AML-193 (cell line): ENCODE measurements at regions not wholly inside any gene's neighbourhood (a gene's known extent, or its start where the extent isn't known, plus 50 kb on each side); places are given as distances from the start of the nearest gene placed in this dataset.
"Not testable (repeated sequence)": the region's sequence is repeated elsewhere in the genome, so short reads cannot be mapped to it uniquely, and the experiment has no call there.

Source experiments
- DNase-seq, 2 experiments: peaks; one replicate each; lab custom pipeline; 2025; lab: John Stamatoyannopoulos, UW

DNA sequence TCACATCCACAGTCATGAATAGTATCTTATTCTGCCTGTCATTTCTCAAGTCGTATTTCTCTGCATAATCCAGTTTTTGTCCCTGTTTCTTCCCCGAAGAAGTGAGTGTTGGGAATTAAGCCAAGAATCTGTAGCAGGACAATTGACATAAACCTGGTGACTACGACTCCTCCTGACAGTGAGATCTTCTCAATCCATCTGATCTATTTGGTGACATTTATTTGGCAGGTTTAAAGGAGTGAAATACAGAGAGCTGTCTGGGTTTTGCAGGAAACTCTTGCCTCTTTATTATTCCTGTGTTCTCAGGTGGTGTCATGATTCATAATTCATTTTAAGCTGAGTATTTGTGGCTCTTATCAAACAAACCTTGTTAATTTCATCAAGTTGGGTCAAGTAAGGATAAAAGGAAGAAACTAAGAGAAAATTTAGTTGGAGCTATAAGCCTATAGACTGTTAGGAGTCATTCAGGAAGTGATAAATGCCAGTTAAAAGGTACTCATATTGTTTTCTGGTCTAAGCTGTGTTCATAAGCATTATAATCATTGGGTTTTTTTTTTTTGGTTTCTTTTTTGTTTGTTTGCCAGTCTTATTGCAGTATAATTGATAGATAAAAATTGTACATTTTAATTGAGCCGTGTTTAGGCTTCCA, 95.9 kb upstream of the PCSK1 start:
- no peak for DNase-seq

DNA sequence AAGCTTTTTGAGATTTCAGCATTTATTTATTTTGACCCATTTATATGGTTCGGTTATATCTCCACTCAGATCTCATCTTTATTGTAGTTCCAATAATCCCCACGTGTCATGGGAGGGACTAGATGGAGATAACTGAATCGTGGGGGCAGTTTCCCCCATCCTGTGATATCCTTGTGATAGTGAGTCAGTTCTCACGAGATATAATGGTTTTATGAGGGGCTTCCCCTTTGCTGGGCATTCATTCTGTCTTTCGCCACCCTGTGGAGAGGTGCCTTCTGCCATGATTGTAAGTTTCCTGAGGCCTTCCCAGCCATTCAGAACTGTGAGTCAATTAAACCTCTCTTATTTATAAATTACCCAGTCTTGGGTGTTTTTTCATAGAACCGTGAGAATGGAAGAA, 96.5 kb upstream of the PCSK1 start:
- DNase-seq, result no peak

- no peak for DNase-seq
Measured at GRCh38 chr5:96530901-96531300, 97.9 kb upstream of the PCSK1 start.

DNA sequence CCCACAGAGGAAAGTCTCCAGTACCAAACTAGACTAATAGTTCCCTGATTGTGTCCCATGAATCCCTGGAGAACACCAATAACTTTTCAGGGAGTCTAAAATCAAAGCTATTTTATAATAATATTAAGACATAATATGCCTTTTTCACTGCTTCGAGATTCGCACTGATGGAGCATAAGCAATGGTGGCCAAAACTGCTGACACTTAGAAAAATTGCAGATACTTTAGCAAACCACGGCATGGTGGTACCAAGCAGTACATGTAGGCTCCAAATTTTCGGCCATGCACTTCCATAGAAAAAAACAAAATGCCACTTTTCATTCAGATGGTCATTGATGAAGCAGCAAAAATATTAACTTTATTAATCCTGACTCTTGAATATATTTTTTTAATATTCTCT, 100.3 kb upstream of the PCSK1 start:
- no peak for DNase-seq

DNA sequence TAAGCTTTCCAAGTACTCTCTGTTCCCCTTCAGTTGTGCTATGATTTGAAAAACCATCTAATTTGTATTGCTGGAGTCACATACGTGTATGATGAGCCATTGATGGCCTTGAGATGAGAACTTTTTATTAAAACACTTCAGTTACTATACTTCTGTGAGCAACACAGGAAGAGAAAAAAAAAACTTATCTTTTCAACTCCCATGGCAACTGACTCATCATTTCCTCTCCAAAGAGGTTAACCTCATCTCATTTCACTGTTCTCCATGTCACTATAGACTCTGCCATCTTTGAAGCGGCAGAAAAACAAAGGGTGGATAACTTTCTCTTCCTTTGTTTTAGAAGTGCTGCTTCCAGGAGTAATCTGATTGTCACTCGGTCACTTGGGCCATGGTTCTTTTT, 104.3 kb upstream of the PCSK1 start:
- DNase-seq, result peak; percentile 3 to 6

- DNase-seq, result no peak
Measured at GRCh38 chr5:96538808-96539250, 105.8 kb upstream of the PCSK1 start.

GRCh38 chr5:96546120-96546519, 113.1 kb upstream of the PCSK1 start:
- DNase-seq, result no peak

- no peak for DNase-seq
Measured at GRCh38 chr5:96547486-96547885, 114.4 kb upstream of the PCSK1 start.

DNA sequence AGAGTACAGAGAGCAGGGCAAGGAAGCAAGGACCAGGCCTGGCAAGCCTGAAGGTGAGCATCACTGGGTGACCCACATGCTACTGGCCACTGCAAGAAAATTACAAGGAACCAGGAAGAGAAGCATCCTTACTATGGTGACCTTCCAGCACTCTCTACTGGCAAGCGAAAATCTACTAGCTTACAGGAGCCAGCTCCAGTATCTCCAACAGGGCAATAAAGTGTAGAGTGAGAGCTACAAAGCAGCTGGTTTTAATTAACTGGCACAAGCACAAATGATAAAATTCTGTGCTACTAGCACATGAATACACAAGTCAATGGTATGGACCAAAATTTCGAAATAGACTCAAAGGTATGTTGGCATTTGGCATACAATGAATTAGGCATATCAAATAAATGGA, 113.3 kb upstream of the CAST start:
- DNase-seq, result no peak

- DNase-seq, result not testable (repeated sequence)
Measured at GRCh38 chr5:96560857-96561256, 101.3 kb upstream of the CAST start.

DNA sequence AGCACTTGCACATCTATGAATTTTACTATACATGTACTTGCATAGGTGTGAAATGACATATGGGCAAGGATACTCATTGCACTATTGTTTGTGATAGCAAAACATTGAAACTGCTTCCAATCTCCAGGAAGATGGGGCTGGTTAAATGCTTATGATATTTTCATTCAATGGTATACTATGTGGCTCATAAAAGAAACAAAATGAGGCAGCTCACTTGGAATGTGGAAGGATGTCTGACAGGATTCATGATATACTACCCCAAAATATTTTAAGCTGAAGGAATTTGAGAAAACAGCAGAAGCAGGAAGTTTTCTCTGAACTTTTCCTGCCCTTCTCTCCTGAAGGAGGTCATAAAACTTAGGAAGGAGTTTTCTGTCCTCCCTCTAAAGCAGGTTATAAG, 99.6 kb upstream of the CAST start:
- no peak for DNase-seq

GRCh38 chr5:96563816-96564215, 98.4 kb upstream of the CAST start:
- no peak for DNase-seq

DNA sequence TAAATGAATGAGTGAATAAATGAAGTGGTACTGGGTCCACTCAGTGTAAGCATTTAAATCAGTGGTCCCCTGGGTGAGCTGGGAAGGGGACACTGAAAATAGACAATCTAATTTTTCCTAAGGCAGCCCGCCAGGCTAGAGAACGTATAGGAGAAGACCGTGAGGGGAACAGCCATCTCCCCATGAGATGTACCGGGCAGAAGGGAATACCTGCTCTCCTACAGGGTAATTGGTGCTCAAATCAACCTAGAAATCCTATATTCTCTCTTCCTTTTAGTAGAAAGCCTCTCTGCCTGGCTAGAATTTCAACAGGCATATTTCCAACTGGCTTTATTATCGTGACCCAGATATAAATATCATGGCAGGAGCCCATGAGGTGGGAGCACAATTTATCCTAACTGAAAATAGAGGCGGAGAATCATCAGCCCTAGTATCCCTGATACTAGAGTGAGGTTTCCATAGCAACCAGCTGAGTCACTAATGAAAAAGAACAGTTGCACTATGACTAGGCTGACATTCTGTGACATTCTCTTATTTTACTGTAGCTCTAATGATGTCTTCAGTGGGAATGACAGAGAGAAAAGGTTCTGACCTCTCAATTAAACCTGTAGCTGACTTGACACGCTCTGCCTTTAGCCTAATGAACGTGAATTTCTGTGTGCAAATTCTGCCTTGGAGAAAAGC, 96.5 kb upstream of the CAST start:
- no peak for DNase-seq

DNA sequence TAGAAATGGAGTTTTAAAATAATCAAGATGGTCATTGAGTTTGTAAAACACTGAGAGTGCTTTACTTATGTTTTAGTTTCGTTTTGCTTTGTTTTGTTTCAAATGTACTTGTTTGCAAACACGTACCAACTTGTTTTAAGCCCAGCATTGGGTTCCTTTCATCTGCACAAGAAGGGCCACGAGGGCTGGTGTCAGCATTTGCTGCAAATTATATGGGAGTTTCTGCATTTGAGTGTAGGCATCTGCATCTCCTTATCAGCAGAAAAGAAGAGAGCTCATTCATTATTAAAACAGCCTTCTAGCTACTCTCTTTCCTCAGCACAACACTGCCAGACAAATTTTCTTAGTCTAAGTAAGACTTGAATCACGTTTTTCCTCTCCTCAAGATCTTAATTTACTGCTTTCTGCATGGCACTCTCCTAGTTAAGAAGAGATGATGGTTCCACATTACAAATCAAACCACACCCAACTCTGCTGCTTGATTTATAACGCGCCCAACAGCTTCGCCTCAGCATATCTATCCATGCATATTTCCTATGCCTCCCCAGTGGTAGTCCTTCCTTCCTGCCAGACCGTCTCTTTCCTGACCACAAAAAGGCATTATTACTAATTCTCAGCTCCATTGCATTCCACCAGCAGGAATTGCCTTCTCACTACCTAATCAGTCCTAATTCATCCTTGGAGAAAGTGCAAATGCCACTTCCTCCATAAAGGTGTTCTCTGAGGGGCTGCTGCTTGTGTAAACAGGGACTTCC, 95.2 kb upstream of the CAST start:
- no peak for DNase-seq

DNA sequence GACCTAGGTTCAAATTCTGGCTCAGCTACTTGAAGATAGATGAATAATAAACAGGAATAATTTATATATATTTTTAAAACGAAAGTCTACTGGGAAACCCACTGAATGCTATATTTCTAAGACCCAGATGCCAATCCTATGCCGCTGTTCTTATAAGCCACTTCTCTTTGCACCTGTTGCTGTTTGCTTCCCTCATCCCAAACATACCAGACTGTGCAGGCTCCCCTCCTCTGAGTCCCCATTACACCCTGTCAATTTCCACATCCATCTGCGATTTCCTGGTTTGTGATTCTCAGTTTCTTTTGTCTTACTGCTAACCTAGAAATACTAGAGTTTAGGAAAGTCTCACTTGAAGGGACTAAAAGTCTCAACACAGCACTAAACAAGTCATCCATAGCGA, 92.8 kb upstream of the CAST start:
- DNase-seq, result no peak

- no peak for DNase-seq
Measured at GRCh38 chr5:96569770-96570169, 92.4 kb upstream of the CAST start.

DNA sequence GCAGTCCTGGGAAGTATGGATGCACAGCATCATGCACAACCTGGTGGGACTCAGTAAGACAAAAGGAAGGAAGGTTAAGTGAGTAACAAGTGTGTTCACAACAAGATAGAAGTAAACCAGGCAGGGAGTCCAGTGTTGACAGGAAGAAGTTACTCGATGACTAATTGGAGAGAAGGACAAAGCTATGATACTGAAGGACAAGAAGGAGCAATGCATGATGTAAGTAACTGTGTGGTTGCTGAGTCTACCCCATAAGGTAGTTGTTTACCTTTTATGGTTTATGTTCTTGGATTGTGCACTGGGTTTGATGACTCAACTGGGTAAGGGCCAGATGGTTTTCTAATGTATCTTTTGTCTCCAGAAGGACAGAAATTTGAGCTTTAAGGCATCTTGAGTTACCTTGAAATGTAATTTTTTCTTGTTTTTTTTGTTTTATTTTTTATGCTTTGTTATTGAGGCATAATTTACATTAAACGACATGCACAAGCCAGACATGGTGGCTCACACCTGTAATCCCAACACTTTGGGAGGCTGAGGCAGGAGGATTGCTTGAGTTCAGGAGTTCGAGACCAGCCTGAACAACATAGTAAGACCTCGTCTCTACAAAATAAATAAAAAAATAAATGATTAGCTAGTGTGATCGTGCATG, 89.2 kb upstream of the CAST start:
- DNase-seq, result no peak

- no peak for DNase-seq
Measured at GRCh38 chr5:96573513-96573894, 88.7 kb upstream of the CAST start.

GRCh38 chr5:96576876-96577275, 85.3 kb upstream of the CAST start:
- DNase-seq, result no peak

DNA sequence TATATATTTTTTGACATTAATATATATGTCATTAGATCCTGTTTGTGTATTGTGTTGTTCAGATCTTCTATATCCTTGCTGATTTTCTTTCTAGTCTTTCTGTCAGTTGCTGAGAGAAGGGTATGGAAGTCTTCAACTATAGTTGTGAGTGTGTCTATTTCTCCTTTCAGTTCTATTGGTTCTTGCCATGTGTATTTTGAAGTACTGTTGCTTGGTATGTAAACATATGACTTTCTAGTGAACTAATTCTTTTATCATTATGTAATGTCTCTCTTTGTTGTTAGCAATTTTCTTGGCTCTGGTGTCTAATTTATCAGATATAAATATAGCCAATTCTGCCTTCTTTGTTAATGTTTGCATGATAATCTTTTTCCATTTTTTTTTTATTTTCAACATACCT, 84.3 kb upstream of the CAST start:
- DNase-seq, result no peak

DNA sequence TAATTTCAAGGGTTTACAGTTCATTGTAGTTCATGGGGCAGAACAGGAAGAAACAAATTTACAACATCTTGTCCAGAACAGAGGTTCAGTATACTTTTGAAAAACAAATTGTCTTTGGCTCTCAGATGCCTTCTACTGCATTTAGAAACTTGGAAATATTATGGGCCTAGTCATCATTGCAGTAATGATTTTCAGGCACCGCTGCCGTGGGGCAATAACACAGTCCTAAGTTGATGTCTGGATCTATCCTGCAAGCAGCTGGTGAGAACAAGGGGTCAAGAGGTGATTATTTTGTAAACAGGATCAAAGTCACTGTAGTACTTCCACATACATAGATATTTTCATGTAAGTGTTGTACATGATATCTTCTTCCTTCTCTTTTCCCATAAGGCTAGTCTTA, 82.5 kb upstream of the CAST start:
- DNase-seq, result no peak

- no peak for DNase-seq
Measured at GRCh38 chr5:96582343-96582742, 79.8 kb upstream of the CAST start.

DNA sequence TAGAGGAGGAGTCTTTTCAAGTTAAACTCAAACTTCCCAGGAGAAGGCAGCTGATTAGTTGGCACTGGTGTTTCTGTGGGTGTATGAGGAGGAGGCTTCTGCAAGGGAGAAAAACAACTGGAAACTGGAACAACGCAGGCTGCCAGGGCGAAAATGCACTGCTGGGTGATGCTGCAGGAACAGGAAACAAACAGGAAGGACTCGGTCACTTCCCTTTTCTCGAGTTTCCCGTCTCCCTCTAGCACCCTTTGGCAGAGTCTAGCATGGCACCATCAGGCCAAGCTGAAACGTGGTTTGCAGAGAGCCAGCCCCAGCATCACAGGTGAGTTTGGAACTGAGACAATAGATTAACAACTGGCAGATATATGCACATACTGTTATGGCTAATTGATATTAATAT, 77.5 kb upstream of the CAST start:
- DNase-seq, result peak; percentile 24 to 47
